GM12873 (cell line): ENCODE measurements at regions not wholly inside any gene's neighbourhood (a gene's known extent, or its start where the extent isn't known, plus 50 kb on each side); places are given as distances from the start of the nearest gene placed in this dataset.

ENCODE experiments used
- CTCF ChIP-seq: IDR thresholded peaks from 2 replicates; pipeline ENCODE4 v1.5.1; 2012; ENCODE audit warnings: low read depth, mild to moderate bottlenecking, moderate library complexity, low read length, control low read depth; ENCODE audit not compliant: insufficient read depth; ENCODE audit errors: missing control alignments

GRCh38 chr21:18987520-18988026, 584.0 kb upstream of the TMPRSS15 start:
- no peak for TF ChIP-seq CTCF

GRCh38 chr21:18989953-18990495, 586.4 kb upstream of the TMPRSS15 start:
- no peak for TF ChIP-seq CTCF

DNA sequence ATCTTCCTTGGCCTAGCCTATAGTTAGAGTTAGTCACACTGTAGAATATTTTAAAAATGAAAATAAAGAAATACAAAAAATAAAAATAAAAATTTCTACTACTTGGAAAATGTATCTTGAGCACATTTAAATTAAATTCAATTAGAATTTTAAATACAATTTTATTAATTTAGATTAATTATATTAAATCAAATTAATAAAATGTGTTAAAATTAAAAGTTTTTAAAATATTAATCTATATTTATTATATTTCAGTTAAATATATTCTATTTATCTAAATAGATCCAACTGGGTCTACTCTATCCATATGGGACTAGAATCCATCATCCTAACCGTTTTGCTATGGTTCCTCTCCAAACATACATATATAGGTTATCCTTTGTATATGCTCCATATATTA, 588.3 kb upstream of the TMPRSS15 start:
- no peak for TF ChIP-seq CTCF

- TF ChIP-seq CTCF: no peak
Measured at GRCh38 chr21:19010251-19010650, 606.7 kb upstream of the TMPRSS15 start.

DNA sequence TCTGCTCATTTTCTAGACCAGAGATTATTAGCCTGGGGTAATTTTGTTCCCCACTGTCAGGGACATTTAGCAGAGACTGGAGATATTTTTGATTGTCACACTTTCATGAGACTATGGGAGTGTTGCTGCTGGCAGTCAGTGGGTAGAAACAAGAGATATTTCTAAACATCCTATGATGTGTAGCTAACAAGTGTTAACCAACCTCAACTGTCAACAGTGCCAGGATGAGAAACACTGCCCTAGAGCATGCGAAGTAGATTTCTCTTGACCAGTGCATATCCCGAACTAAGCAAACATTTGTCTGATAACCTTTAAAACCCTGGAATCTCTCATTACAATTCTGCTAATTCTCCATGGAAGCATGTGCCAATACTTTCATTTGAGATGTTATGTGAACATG, 607.4 kb upstream of the TMPRSS15 start:
- TF ChIP-seq CTCF: no peak

- TF ChIP-seq CTCF: no peak
Measured at GRCh38 chr21:19011451-19011850, 607.9 kb upstream of the TMPRSS15 start.

GRCh38 chr21:19013916-19014315, 610.3 kb upstream of the TMPRSS15 start:
- no peak for TF ChIP-seq CTCF

DNA sequence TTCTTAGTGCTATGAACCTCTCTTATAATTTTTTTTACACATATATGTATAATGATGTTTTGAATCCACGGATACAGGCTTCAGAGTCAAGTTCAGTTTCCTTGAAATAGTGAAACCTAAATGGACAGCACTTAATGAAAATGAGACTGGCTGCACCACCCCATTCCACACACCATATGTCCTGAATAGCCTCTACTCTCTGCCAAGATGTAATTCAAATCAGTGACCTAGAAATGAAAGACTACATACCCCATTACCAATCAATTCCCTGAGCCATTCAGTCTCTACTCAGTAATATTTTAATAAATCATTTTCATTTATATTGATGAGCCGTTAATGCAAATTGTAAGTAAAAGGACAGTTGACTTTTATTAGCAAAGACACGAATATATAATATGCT, 614.9 kb upstream of the TMPRSS15 start:
- no peak for TF ChIP-seq CTCF
